ENCODE measurements at regions not wholly inside any gene's neighbourhood (a gene's known extent, or its start where the extent isn't known, plus 50 kb on each side); places are given as distances from the start of the nearest gene placed in this dataset.

DNA sequence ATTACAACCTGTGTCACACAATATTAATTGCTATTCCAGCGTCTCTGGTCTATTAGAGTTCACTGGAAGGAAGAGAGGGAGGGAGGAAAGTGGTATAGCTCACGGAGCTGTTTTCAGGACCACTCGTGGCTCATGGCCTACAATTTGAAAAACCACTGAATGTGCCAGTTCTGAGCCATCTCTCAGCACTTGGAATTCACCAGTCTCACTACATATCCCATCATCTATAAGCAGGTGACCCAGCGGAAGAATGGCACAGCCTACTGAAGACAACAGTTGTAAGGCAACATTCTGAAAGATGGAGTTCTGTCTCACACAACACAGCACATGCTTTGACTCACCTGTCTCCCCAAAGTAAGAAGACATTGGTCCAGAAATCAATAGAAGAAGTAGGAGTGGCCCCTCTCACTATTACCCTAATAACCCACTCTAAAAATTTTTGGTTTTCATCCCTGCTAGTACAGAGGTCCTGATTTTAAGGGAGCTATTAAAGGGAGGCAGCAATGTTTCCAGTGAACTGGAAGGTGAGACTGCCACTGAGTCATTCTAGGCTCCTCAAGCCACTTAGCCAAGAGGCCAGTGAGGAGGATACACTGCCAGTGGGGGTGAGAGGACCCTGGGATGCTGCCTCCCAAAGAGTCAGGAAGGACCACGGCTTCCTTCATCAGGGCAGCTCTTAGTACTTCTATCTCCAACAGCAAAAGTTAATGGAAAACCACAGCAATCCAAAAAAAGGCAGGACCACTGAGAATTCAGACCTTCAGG lies 50.0 kb upstream of the DOCK9 start:
- no peak for DNase-seq

DNA sequence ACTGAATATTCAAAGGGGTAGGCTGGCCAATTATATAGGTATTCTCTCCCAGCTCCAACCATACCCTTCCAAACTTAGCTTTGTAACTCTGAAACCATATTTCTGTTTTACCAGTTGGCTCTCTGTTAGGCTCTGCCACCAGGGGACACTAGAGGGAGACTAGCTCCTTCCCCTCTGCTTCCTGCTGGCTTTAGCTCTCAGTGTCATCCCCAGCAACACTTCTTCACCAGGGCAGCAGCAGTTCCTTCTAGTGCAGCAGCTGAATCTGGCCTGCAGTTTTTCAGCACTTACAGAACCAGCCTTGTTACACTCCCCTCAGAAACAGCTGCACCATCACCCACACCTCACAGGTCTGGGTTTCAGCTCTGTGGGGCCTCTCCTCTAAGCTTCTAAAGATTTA lies 51.0 kb upstream of the DOCK9 start:
- peak; percentile 69 for DNase-seq

- no peak for DNase-seq
These were observed 51.7 kb upstream of the DOCK9 start for GRCh38 chr13:99029576-99029975.

GRCh38 chr13:99030326-99030725 lies 52.5 kb upstream of the DOCK9 start:
- DNase-seq = no peak

GRCh38 chr13:99031832-99032231 lies 54.0 kb upstream of the DOCK9 start:
- DNase-seq = no peak

DNA sequence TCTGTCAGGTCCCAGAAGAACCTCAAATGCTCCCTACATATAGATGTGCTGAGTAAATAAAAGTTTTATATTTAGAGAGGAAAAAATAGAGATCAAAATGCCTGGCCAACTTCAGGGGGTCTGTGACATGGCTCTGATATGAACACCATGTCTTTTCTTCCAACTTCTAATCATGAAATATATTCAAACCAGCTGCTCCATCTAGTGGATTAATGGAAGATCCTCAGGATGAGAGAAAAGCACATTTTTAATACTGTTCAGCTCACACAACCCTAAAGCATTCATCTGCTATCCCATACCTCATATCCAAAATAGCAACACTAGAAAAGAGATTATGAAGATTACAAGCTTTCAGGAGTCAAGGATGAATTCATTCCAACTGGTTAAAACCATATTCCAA lies 56.0 kb upstream of the DOCK9 start:
- peak; percentile 64 for DNase-seq

DNA sequence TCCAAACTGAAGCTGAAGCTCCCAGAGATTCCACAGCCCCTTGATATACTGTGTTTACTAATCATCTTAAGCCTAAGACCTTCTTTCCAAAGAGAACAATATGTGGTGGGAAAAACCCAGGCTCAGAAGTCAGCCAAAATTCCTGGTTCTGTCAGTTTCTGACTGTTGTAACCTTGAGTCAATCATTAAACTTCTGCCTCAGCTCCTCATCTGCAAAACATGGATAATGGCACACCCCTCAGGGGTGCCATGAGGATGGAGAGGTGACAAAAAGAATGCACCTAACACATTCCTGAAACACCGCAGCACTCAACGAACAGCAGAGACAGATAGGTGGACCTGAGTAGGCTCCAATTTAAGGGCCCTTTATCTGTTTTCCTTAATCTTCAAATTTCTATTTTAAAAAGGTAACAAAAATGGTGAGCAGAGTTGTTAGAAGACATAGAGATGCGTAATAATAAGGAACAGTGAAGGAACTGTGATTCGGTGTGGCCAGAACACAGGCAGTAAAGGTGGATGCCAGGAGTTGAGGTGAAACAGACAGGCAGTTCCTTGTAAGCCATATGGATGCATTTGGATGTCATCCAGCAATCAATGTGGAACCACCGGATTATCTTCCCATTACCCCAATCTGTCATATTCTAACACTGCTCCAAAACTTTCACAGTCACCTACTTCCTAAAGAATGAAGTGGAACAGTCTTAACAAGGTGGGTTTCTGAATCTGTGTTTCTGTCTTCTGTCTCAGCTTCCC lies 56.6 kb upstream of the DOCK9 start:
- DNase-seq = no peak

GRCh38 chr13:99035715-99036114 lies 57.9 kb upstream of the DOCK9 start:
- DNase-seq = no peak

DNA sequence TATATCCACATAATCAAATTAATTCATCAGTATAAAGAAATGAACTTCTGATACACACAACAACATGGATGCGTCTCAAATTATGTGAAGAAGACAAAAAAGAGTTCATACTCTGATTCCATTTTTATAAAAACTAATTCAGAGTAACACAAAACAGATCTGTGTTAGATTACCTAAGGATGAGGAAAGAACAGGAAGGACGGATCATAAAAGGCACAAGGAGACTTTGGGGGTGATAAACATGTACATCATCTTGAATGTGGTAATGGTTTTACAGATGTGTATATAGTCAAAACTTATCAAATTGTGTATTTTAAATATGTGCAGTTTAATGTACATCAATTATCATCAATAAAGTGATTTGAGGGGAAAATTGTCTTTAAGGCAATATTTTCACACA lies 59.9 kb upstream of the DOCK9 start:
- DNase-seq = no peak

DNA sequence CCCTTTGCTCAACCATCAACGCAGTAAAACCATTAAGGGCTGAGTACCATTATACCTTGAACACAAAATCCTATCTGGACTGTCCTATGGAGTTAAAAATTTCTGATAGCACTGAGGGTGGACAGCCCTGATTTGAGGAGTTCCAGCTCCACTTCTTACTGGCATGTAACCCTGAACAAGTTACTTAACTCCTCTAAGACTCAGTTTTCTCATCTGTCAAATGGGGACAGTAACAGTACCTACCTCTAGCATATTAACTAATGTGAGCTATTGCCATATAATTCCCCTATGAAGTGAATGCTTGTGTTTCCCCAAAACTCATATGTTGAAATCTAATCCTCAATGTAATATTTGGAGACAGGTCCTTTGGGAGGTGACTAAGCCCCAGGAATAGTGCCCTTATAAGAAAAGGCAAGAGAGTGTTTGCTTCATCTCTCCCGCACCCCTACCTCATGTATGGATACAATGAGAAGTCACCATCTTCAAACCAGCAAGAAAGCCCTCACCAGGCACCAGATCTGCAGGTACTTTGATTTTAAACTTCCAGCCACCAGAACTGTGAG lies 61.9 kb upstream of the DOCK9 start:
- DNase-seq = no peak

GRCh38 chr13:99040536-99041131 lies 62.8 kb upstream of the DOCK9 start:
- no peak for DNase-seq

DNA sequence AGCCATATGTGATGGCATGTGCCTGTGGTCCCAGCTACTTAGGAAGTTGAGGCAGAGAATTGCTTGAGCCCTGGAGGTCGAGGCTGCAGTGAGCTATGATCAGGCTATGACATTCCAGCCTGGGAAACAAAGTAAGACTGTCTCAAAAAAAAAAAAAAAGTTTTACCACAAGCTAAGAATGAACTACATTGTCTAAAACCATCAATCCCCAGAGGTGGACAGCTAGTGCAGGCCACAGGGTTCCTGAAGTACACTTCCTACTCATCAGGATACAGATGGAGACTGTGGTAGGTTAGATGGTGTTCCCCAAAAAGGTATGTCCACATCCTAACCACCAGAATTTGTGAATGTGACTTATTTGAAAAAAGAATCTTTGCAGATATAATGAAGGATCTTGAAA lies 63.5 kb upstream of the DOCK9 start:
- DNase-seq = no peak

DNA sequence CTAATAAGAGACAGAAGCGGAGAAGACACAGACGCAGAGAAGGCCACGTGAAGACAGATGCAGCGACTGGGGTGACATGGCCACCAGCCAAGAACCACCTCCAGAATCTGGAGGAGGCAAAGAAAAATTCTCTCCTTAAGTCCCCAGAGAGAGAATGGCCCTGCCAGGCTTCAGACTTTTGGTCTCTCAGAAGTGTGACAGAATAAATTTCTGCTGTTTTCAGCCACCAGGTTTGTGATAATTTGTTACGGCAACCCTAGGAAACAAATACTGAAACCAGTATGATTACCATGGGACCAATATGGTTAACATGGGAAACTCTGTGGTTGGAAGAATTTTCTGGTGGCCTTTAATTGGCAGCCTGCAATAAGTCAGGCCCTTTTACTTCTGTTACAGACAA lies 63.9 kb upstream of the DOCK9 start:
- DNase-seq = no peak

DNA sequence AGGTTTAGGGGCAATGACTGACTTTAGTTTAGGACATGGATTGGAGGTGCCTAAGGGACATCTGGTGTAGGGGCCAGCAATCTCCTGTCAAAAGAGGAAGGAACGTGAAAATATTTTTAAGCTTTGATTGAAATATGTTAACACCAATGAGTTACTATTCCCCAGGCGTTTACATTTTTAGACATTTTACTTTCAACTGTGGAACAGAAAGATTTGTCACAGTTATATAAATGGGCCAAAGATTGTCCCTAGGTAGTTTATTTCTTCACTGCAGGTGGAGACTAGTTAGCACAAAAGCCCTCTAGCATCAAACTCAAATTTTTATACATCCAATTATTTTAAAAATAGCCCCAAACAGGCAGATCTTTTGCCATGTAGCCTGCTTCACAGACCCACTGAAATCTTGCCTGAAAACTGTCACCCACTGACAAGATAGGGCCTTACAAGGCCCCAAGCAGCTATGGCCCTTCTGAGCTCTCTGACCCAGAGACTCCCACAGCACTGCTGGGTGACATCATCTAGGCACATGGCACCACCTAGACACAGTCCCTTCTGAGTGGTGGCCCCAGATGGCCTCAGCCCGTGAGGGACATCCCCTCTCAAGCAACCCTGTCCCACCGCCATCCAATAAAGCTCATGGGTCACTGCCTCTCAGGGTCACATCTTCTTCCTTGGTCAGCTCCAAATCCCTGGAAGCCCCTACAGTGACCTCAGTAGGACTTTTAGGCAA lies 64.8 kb upstream of the DOCK9 start:
- DNase-seq = no peak

GRCh38 chr13:99043831-99044231 lies 66.0 kb upstream of the DOCK9 start:
- no peak for DNase-seq

DNA sequence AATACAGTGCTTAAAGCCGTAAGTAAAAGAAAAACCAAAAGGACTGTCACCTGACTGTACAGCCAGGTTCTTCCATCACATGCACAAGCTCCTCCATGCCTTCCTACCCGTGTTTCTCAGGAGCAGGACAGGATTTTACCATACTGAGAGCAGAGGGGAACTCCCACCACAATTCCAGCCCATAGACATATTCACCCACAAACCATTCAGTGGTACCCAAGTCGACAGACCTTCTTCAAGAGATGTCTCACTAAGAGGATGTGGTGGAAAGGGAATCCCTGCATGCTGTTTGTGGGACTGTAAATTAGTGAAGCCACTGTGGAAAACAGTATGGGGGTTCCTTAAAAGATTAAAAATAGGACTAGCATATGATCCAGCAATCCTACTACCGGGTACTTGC lies 66.9 kb upstream of the DOCK9 start:
- no peak for DNase-seq

GRCh38 chr13:99045396-99045795 lies 67.5 kb upstream of the DOCK9 start:
- no peak for DNase-seq

DNA sequence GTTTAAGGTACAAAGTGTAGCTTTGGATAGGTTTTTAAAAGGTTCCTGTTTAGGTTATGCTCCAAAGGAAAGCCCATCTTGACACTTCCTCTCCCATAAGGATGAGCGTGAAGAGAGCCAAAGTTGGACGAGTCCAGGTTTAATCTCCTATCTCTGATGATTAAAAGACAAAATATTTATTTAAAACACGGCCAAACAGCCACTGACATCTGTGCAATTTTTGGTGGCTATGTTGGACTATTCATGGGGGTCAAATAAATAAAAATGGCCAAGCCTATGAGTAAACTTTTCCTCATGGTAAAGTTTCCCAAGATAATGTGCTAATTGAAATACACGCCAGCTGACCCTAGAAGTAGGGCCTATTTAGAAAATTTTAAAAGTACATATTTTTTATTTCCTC lies 69.0 kb upstream of the DOCK9 start:
- DNase-seq = no peak

GRCh38 chr13:99050983-99051488 lies 73.2 kb upstream of the DOCK9 start:
- no peak for DNase-seq

- no peak for DNase-seq
These were observed 74.0 kb upstream of the DOCK9 start for GRCh38 chr13:99051768-99052455.

DNA sequence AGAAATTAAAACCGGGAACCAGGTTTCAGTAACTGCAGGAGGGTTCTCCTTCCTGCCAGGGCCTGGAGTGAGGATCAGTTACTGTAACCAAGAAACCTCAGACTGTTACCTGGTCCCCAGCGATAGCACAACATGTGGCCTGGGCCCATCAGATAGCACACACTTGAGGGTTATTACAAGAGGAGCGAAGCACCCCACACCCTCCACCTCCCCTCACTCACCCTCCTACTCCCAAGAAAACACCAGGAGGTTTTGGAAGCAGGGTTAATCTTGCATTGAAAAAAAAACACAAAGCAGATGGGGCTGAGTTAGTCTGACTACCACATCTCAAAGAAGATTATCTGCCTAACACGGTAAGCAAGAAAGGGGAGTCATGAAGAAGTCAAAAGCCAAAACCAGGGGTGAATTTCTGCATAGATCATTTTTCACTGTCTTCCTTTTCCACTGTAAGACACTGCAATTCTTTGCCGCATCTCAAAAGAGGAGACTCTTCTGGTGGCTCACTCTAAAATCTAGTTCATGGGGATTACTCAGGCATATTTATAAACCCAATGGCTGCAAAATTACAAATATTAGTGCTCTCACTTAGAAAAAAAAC lies 75.9 kb upstream of the DOCK9 start:
- peak; percentile 94 for DNase-seq

GRCh38 chr13:99055281-99055680 lies 77.4 kb upstream of the DOCK9 start:
- no peak for DNase-seq

Data from hematopoietic multipotent progenitor cell treated with erythropoietin and hydrocortisone succinate and interleukin-3 and kit ligand, for 4 days (in vitro differentiated cells).